Smooth muscle cell (in vitro differentiated cells): ENCODE measurements at regions not wholly inside any gene's neighbourhood (a gene's known extent, or its start where the extent isn't known, plus 50 kb on each side); places are given as distances from the start of the nearest gene placed in this dataset.

Experiments
- DNase-seq: peaks from one replicate; lab custom pipeline; 2025; ENCODE audit not compliant: unreplicated experiment; lab: John Stamatoyannopoulos, UW
- H2AFZ ChIP-seq: fragments of 200-600 bp; sonication (generic); 2 replicates; pipeline ENCODE4 v1.6.0; 2016; ENCODE audit warnings: antibody characterized with exemption, low read depth, mild to moderate bottlenecking
- H3F3A ChIP-seq: fragments of 200-600 bp; sonication (generic); 2 replicates; pipeline ENCODE4 v1.6.0; 2017; ENCODE audit warnings: antibody characterized with exemption, low read depth
- H3K27ac ChIP-seq: fragments of 200-600 bp; sonication (generic); 2 replicates; pipeline ENCODE4 v1.5.1; 2016; ENCODE audit warnings: low read depth, mild to moderate bottlenecking
- H3K27me3 ChIP-seq: fragments of 200-600 bp; sonication (generic); 2 replicates; pipeline ENCODE4 v1.6.1; 2016; ENCODE audit warnings: low read depth, mild to moderate bottlenecking
- H3K36me3 ChIP-seq: fragments of 200-600 bp; sonication (generic); 2 replicates; pipeline ENCODE4 v1.5.1; 2016; ENCODE audit warnings: low read depth
- H3K4me1 ChIP-seq: fragments of 200-600 bp; sonication (generic); 2 replicates; pipeline ENCODE4 v1.5.1; 2016; ENCODE audit warnings: low read depth
- H3K4me2 ChIP-seq: fragments of 200-600 bp; sonication (generic); 2 replicates; pipeline ENCODE4 v1.6.0; 2016; ENCODE audit warnings: mild to moderate bottlenecking
- H3K4me3 ChIP-seq: fragments of 200-600 bp; sonication (generic); 2 replicates; pipeline ENCODE4 v1.5.1; 2016; ENCODE audit warnings: mild to moderate bottlenecking
- H3K79me2 ChIP-seq: fragments of 200-600 bp; sonication (generic); 2 replicates; pipeline ENCODE4 v1.6.0; 2016; ENCODE audit warnings: low read depth, mild to moderate bottlenecking
- H3K9ac ChIP-seq: fragments of 200-600 bp; sonication (generic); 2 replicates; pipeline ENCODE4 v1.6.0; 2016; ENCODE audit warnings: low read depth
- H3K9me3 ChIP-seq: fragments of 200-600 bp; sonication (generic); replicated peaks from 2 replicates; pipeline ENCODE4 v1.5.1; 2016; ENCODE audit warnings: low read depth
- H4K20me1 ChIP-seq: fragments of 200-600 bp; sonication (generic); 2 replicates; pipeline ENCODE4 v1.6.0; 2016; ENCODE audit warnings: low read depth
- WGBS: methylation state at CpG from one replicate; pipeline ENCODE4 v1.1.7; 2016; ENCODE audit warnings: low lambda C conversion rate; 5-methylcytosine and 5-hydroxymethylcytosine counted together
- TF ChIP-seq, protein P1 (sequence below): fragments of 200-600 bp; sonication (generic); IDR thresholded peaks from 2 replicates; pipeline ENCODE4 v1.5.1; 2017; ENCODE audit warnings: borderline replicate concordance, mild to moderate bottlenecking, antibody characterized with exemption; ENCODE audit not compliant: insufficient read depth, poor library complexity, severe bottlenecking

DNA sequence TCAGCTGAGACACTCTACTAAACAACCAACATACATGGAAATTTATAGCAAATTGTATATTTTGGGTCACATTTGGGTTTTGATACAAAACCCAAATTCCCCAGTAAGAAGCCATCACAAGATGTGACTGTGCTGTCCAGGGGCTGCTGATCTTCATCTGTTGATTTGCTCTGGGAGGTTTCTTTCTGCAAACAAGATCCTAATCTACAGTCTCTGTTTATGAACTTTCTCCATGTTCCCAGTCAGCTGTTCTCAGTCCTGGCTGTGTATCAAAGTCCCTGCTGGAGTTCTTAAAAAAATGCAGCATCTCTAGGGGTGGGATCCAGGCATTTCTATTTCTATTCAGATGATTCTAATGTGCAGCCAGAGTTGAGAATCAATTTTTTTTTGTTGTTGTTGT lies 85.1 kb downstream of the ATP23 start:
- DNase-seq: no peak
- no peaks in the 10 kb centered on the region for H3K9me3 ChIP-seq
- TF ChIP-seq, protein P1, sequence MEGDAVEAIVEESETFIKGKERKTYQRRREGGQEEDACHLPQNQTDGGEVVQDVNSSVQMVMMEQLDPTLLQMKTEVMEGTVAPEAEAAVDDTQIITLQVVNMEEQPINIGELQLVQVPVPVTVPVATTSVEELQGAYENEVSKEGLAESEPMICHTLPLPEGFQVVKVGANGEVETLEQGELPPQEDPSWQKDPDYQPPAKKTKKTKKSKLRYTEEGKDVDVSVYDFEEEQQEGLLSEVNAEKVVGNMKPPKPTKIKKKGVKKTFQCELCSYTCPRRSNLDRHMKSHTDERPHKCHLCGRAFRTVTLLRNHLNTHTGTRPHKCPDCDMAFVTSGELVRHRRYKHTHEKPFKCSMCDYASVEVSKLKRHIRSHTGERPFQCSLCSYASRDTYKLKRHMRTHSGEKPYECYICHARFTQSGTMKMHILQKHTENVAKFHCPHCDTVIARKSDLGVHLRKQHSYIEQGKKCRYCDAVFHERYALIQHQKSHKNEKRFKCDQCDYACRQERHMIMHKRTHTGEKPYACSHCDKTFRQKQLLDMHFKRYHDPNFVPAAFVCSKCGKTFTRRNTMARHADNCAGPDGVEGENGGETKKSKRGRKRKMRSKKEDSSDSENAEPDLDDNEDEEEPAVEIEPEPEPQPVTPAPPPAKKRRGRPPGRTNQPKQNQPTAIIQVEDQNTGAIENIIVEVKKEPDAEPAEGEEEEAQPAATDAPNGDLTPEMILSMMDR: no peak

GRCh38 chr12:58026897-58027891 lies 85.8 kb downstream of the ATP23 start:
- Histone ChIP-seq H3K79me2 (no peaks in the 10 kb centered on the region), H3K4me2 (no peak overlapping the region), H3K36me3 (no peaks in the 10 kb centered on the region), H3K4me1 (no peaks in the 10 kb centered on the region), H3K27ac (no peak overlapping the region), H3F3A (no peaks in the 10 kb centered on the region), H2AFZ (no peak overlapping the region), H3K4me3 (no peak overlapping the region), H3K9me3 (no peaks in the 10 kb centered on the region), H3K27me3 (no peaks in the 10 kb centered on the region), H3K9ac (no peak overlapping the region), H4K20me1 (no peaks in the 10 kb centered on the region)
- DNase-seq: no peak
- 75% methylated on average over 9 of the region's 9 CpGs for WGBS
- TF ChIP-seq, protein P1: no peak

More for the DNA sequence above, 85.1 kb downstream of the ATP23 start:
- Histone ChIP-seq H3K4me1 (no peaks in the 10 kb centered on the region), H3K4me3 (no peak overlapping the region), H3K4me2 (no peak overlapping the region), H3K27ac (no peak overlapping the region), H3K9ac (no peak overlapping the region), H3F3A (no peaks in the 10 kb centered on the region), H3K27me3 (no peaks in the 10 kb centered on the region), H3K36me3 (no peaks in the 10 kb centered on the region), H2AFZ (no peak overlapping the region), H4K20me1 (no peaks in the 10 kb centered on the region), H3K79me2 (no peaks in the 10 kb centered on the region)

DNA sequence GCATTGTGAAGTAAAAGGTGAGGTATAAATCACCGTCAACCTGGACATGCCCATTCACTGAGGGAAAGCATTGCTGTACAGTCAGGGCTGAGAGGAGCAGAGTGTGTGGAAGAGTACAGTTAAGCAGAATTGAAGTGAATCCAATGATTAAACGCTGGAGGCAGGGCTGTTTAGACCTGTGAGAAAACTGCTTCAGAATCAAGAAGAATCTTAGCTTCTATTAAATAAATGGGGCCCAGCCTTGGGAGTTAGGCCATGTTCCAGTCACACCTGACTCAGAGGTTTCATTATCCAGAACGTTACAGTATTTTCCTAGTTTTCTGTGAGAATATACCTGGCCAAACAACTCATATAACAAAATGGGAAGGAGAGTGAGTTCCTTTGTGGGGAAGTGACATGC lies 86.9 kb downstream of the ATP23 start:
- Histone ChIP-seq H3K4me3 (no peak overlapping the region), H3K9me3 (no peaks in the 10 kb centered on the region), H3K4me2 (no peak overlapping the region), H3K27ac (no peak overlapping the region), H3K36me3 (no peaks in the 10 kb centered on the region), H3K27me3 (no peaks in the 10 kb centered on the region), H3F3A (no peaks in the 10 kb centered on the region), H2AFZ (no peak overlapping the region), H3K4me1 (no peaks in the 10 kb centered on the region), H4K20me1 (no peaks in the 10 kb centered on the region), H3K79me2 (no peaks in the 10 kb centered on the region), H3K9ac (no peak overlapping the region)
- TF ChIP-seq, protein P1: no peak
- 76% methylated on average over 3 of the region's 3 CpGs for WGBS
- DNase-seq: no peak
